Erythroblast (primary cell): ENCODE measurements at regions not wholly inside any gene's neighbourhood (a gene's known extent, or its start where the extent isn't known, plus 50 kb on each side); places are given as distances from the start of the nearest gene placed in this dataset.

Source experiments
- GATA1 ChIP-seq: IDR thresholded peaks from 2 replicates; pipeline ENCODE4 v1.6.1; 2011; ENCODE audit warnings: low read depth, mild to moderate bottlenecking, control low read depth, low read length, moderate library complexity
- POLR2A ChIP-seq: IDR thresholded peaks from 2 replicates; pipeline ENCODE4 v1.6.1; 2011; ENCODE audit warnings: mild to moderate bottlenecking, low read length

GRCh38 chr5:155631116-155631515 lies 617.6 kb downstream of the KIF4B start:
- TF ChIP-seq POLR2A, result no peak
- TF ChIP-seq GATA1, result no peak
